ENCODE measurements at regions not wholly inside any gene's neighbourhood (a gene's known extent, or its start where the extent isn't known, plus 50 kb on each side); places are given as distances from the start of the nearest gene placed in this dataset.
A peak's percentile ranks its signal among the peaks of the same experiment; 100 is the strongest.

DNA sequence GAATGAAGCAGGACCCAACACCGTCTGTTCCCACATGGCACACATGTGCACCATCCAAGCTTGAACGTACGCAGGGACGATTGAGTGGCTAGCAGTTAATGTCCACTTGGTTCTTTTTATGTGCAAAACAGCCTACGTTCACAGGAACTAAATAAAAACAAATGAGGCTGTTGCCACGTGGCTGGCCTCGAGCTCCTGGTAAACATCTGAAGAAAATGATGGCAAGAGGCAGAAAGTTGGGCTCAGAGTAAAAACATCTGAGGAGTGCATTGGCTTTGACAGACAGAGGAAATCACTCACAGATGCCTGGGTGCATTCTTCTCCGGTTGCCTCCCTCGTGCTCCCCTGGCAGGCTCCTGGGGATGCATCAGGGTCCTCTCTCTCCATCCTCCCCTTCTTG lies 177.9 kb downstream of the NRP2 start:
- Histone ChIP-seq H3K9me3 (ENCODE audit: control insufficient read depth, low read depth, low read length) (no peaks in the 10 kb centered on the region), H3K4me1 (ENCODE audit: control insufficient read depth, extremely low read depth, insufficient read depth, low read length) (no peaks in the 10 kb centered on the region), H2AFZ (ENCODE audit: control insufficient read depth, low read length) (no peak overlapping the region), H3K9me1 (ENCODE audit: control insufficient read depth, extremely low read depth, insufficient read depth, low read length) (no peaks in the 10 kb centered on the region), H3K4me3 (ENCODE audit: control insufficient read depth in 2 of 3, extremely low read depth in 1 of 3, insufficient read depth in 2 of 3, low read depth in 1 of 3, low read length in 3 of 3) (no peak overlapping the region), H3K27me3 (ENCODE audit: control insufficient read depth, extremely low read depth, insufficient read depth, low read length) (no peaks in the 10 kb centered on the region), H3K4me2 (ENCODE audit: control insufficient read depth, extremely low read depth, insufficient read depth, low read depth, low read length) (no peak overlapping the region), H3K27ac (ENCODE audit: control insufficient read depth, insufficient read depth, low read length) (no peak overlapping the region), H3K9ac (ENCODE audit: control insufficient read depth, extremely low read depth, insufficient read depth, low read length) (no peak overlapping the region), H3K79me2 (ENCODE audit: control insufficient read depth, insufficient read depth, low read length) (no peaks in the 10 kb centered on the region), H4K20me1 (ENCODE audit: control insufficient read depth, extremely low read depth, insufficient read depth, low read length) (no peaks in the 10 kb centered on the region), H3K36me3 (ENCODE audit: control insufficient read depth in 2 of 2, extremely low read depth in 1 of 2, insufficient read depth in 2 of 2, low read length in 2 of 2) (no peaks in the 10 kb centered on the region)
- TF ChIP-seq, protein P1, sequence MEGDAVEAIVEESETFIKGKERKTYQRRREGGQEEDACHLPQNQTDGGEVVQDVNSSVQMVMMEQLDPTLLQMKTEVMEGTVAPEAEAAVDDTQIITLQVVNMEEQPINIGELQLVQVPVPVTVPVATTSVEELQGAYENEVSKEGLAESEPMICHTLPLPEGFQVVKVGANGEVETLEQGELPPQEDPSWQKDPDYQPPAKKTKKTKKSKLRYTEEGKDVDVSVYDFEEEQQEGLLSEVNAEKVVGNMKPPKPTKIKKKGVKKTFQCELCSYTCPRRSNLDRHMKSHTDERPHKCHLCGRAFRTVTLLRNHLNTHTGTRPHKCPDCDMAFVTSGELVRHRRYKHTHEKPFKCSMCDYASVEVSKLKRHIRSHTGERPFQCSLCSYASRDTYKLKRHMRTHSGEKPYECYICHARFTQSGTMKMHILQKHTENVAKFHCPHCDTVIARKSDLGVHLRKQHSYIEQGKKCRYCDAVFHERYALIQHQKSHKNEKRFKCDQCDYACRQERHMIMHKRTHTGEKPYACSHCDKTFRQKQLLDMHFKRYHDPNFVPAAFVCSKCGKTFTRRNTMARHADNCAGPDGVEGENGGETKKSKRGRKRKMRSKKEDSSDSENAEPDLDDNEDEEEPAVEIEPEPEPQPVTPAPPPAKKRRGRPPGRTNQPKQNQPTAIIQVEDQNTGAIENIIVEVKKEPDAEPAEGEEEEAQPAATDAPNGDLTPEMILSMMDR (optimal IDR thresholded peaks at IDR 0.05 in 1 of 3, IDR thresholded peaks at IDR 0.05 in 1 of 3, conservative IDR thresholded peaks at IDR 0.05 in 1 of 3; ENCODE audit: extremely low read depth in 1 of 3, insufficient read depth in 2 of 3, low read length in 3 of 3) = no peak
- TF ChIP-seq EZH2 (IDR thresholded peaks at IDR 0.05; ENCODE audit: low read length) = no peak
- dilution Hi-C loops (cut with MboI; ENCODE audit: extremely low pct_ligation_motif_present, low sequenced_read_pairs) = no loop called here
- no peak for FAIRE-seq
- no peak for DNase-seq (ENCODE audit: low read depth, low spot score)

DNA sequence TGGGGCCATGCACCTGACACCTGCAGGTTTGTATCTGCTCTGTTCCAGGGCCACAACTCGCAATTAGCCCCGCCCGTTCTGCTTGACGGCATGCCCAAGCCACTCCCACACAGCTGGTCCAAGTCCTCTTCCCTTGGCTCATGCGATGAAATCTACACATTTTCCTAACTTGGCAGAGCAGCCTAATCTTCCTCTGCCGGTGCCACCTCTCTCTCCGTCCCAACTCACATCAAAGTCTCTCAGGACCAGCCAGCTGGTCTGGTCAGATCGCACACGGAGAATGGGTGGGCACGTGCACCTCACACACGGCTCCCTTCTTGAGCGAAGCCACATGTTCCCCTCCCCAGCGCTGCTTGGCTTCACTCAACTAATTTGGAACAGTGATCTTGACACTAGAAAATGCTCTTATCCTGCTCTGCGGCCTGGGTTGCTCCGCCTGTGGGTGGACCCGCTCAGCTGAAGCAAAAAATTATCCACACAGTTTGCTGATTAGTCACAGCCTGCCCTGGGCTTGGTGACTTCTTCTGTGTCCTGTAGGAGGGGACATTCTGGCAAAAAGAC lies 176.7 kb downstream of the NRP2 start:
- FAIRE-seq (peak; percentile 48), DNase-seq (ENCODE audit: low read depth, low spot score) (no peak)
- TF ChIP-seq, protein P1 (optimal IDR thresholded peaks at IDR 0.05 in 1 of 3, IDR thresholded peaks at IDR 0.05 in 1 of 3, conservative IDR thresholded peaks at IDR 0.05 in 1 of 3; ENCODE audit: extremely low read depth in 1 of 3, insufficient read depth in 2 of 3, low read length in 3 of 3) = peak in 1 of 3 experiments; percentile 19
- no peak for TF ChIP-seq EZH2 (IDR thresholded peaks at IDR 0.05; ENCODE audit: low read length)
- Histone ChIP-seq H3K4me3 (ENCODE audit: control insufficient read depth in 2 of 3, extremely low read depth in 1 of 3, insufficient read depth in 2 of 3, low read depth in 1 of 3, low read length in 3 of 3) (no peak overlapping the region), H3K4me1 (ENCODE audit: control insufficient read depth, extremely low read depth, insufficient read depth, low read length) (no peaks in the 10 kb centered on the region), H3K9me1 (ENCODE audit: control insufficient read depth, extremely low read depth, insufficient read depth, low read length) (no peaks in the 10 kb centered on the region), H3K9ac (ENCODE audit: control insufficient read depth, extremely low read depth, insufficient read depth, low read length) (no peak overlapping the region), H4K20me1 (ENCODE audit: control insufficient read depth, extremely low read depth, insufficient read depth, low read length) (no peaks in the 10 kb centered on the region), H3K36me3 (ENCODE audit: control insufficient read depth in 2 of 2, extremely low read depth in 1 of 2, insufficient read depth in 2 of 2, low read length in 2 of 2) (no peaks in the 10 kb centered on the region), H3K79me2 (ENCODE audit: control insufficient read depth, insufficient read depth, low read length) (no peaks in the 10 kb centered on the region), H3K27me3 (ENCODE audit: control insufficient read depth, extremely low read depth, insufficient read depth, low read length) (no peaks in the 10 kb centered on the region), H3K27ac (ENCODE audit: control insufficient read depth, insufficient read depth, low read length) (no peak overlapping the region), H3K9me3 (ENCODE audit: control insufficient read depth, low read depth, low read length) (no peaks in the 10 kb centered on the region), H3K4me2 (ENCODE audit: control insufficient read depth, extremely low read depth, insufficient read depth, low read depth, low read length) (peak overlapping the region; percentile 4), H2AFZ (ENCODE audit: control insufficient read depth, low read length) (no peak overlapping the region)
- dilution Hi-C loops (cut with MboI; ENCODE audit: extremely low pct_ligation_motif_present, low sequenced_read_pairs) = no loop called here

All from keratinocyte (primary cell).